ENCODE measurements at regions not wholly inside any gene's neighbourhood (a gene's known extent, or its start where the extent isn't known, plus 50 kb on each side); places are given as distances from the start of the nearest gene placed in this dataset.
A peak's percentile ranks its signal among the peaks of the same experiment; 100 is the strongest.

- intact Hi-C loops (cut with DNase I), result no loop called here
These were observed 127.6 kb upstream of the NPAS2 start for GRCh38 chr2:100692381-100692780.

GRCh38 chr2:100692906-100693305 is 127.0 kb upstream of the NPAS2 start:
- Histone ChIP-seq H3K36me3 (no peaks in the 10 kb centered on the region), H3K27me3 (no peaks in the 10 kb centered on the region), H3K4me1 (no peaks in the 10 kb centered on the region), H3K4me3 (no peak overlapping the region), H3K27ac (no peak overlapping the region), H3K9me3 (peaks cover 0 to 8% (median 3%) of the 10 kb centered on the region in 4 donors)
- DNase-seq, result no peak
- intact Hi-C loops (cut with DNase I), result no loop called here
- TF ChIP-seq CTCF (IDR thresholded peaks at IDR 0.05), result no peak
- TF ChIP-seq POLR2A (IDR thresholded peaks at IDR 0.05), result no peak
- no peak for TF ChIP-seq POLR2AphosphoS5 (IDR thresholded peaks at IDR 0.05)
- TF ChIP-seq EP300 (IDR thresholded peaks at IDR 0.05), result no peak

More at GRCh38 chr2:100692381-100692780, 127.6 kb upstream of the NPAS2 start:
- no peaks in the 10 kb centered on the region for H3K36me3 ChIP-seq
- H3K27me3 ChIP-seq, result no peaks in the 10 kb centered on the region
- H3K4me1 ChIP-seq, result no peaks in the 10 kb centered on the region
- DNase-seq, result no peak
- H3K9me3 ChIP-seq, result peaks cover 0 to 8% (median 3%) of the 10 kb centered on the region in 4 donors
- no peak overlapping the region for H3K4me3 ChIP-seq
- no peak overlapping the region for H3K27ac ChIP-seq
- TF ChIP-seq POLR2AphosphoS5 (IDR thresholded peaks at IDR 0.05) (no peak), POLR2A (IDR thresholded peaks at IDR 0.05) (no peak), EP300 (IDR thresholded peaks at IDR 0.05) (no peak), CTCF (IDR thresholded peaks at IDR 0.05) (no peak)
- WGBS, 2 donors, result 86 to 88% methylated on average over 5 of the region's 5 CpGs

DNA sequence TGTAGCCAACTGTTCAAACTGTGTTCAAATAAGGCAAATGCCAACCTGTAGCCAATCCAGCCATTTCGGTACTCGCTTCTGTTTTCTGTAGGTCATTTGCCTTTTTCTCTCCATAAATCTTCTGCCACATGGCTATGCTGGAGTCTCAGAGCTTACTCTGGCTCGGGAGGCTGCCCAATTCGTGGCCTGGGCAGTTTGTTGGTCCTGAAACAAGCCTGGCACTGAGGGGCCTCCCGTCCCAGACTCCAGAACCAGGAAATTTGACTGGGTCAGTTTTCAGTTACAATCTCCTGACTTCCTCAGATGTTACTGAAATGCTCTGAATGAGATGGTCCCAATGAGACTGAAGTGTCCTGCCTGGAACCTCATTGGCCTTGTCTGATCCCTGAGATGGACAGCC is 120.8 kb upstream of the NPAS2 start:
- DNase-seq, result no peak
- Histone ChIP-seq H3K9me3 (peaks cover 0 to 8% (median 3%) of the 10 kb centered on the region in 4 donors), H3K36me3 (no peaks in the 10 kb centered on the region), H3K27me3 (no peaks in the 10 kb centered on the region), H3K4me3 (no peak overlapping the region), H3K4me1 (peaks cover 0 to 12% (median 10%) of the 10 kb centered on the region in 4 donors), H3K27ac (no peak overlapping the region)
- intact Hi-C loops (cut with DNase I), result no loop called here
- TF ChIP-seq CTCF (IDR thresholded peaks at IDR 0.05) (no peak), POLR2A (IDR thresholded peaks at IDR 0.05) (no peak), EP300 (IDR thresholded peaks at IDR 0.05) (no peak)
- 76 to 78% methylated on average over 5 of the region's 5 CpGs for WGBS, 2 donors

DNA sequence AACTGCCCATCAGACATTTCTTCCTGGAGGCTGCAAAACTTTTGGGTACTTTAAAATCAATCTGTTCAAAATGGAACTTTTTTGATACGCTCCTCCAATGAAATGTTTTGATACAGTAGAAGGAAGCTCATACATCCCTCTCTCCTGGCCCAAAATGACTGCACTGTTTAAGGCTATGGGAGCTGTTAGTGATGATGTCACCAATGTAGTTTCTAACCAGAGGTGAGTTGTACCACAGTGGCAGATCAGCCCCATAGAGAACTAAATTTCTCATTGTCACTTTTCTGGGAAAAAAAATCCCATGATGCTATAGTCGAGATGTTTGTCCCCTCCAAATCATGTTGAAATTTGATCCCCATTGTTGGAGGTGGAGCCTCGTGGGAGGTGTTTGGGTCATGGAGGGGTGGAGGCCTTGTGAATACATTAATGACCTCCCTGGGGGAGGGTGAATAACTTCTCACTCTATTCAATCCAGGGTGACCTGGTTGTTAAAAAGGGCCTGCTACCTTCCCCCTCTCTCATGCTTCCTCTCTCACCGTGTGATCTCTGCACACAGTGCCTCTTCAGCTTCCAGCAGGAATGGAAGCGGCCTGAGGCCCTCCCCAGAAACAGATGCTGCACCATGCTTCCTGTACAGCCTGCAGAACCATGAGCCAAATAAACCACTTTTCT is 117.4 kb upstream of the NPAS2 start:
- WGBS, 2 donors, result 73 to 74% methylated on average over 5 of the region's 5 CpGs
- Histone ChIP-seq H3K27me3 (no peaks in the 10 kb centered on the region), H3K27ac (peak overlapping the region in 1 of 4 donors; percentile 54), H3K4me1 (peaks cover 0 to 13% (median 12%) of the 10 kb centered on the region in 4 donors), H3K4me3 (no peak overlapping the region), H3K9me3 (no peaks in the 10 kb centered on the region), H3K36me3 (no peaks in the 10 kb centered on the region)
- intact Hi-C loops (cut with DNase I), result no loop called here
- DNase-seq, result no peak
- no peak for TF ChIP-seq CTCF (IDR thresholded peaks at IDR 0.05)
- no peak for TF ChIP-seq POLR2A (IDR thresholded peaks at IDR 0.05)
- TF ChIP-seq EP300 (IDR thresholded peaks at IDR 0.05), result no peak
- TF ChIP-seq POLR2AphosphoS5 (IDR thresholded peaks at IDR 0.05), result no peak

- no peaks in the 10 kb centered on the region for H3K36me3 ChIP-seq
- H3K4me3 ChIP-seq, result no peak overlapping the region
- no peaks in the 10 kb centered on the region for H3K9me3 ChIP-seq
- 69 to 79% methylated on average over 5 of the region's 5 CpGs for WGBS, 2 donors
- peak overlapping the region in 2 of 4 donors; percentile 3 to 54 for H3K27ac ChIP-seq
- intact Hi-C loops (cut with DNase I), result no loop called here
- DNase-seq, result no peak
- TF ChIP-seq CTCF (IDR thresholded peaks at IDR 0.05) (no peak), POLR2AphosphoS5 (IDR thresholded peaks at IDR 0.05) (peak in 3 of 4 donors; percentile 26 to 75 (median 66)), POLR2A (IDR thresholded peaks at IDR 0.05) (no peak), EP300 (IDR thresholded peaks at IDR 0.05) (no peak)
- peaks cover 0 to 13% (median 12%) of the 10 kb centered on the region in 4 donors for H3K4me1 ChIP-seq
- no peaks in the 10 kb centered on the region for H3K27me3 ChIP-seq
These were observed 116.7 kb upstream of the NPAS2 start for GRCh38 chr2:100703213-100703612.
